ENCODE measurements at regions not wholly inside any gene's neighbourhood (a gene's known extent, or its start where the extent isn't known, plus 50 kb on each side); places are given as distances from the start of the nearest gene placed in this dataset.
"Not testable (repeated sequence)": the region's sequence is repeated elsewhere in the genome, so short reads cannot be mapped to it uniquely, and the experiment has no call there.

- no peak for DNase-seq (ENCODE audit: low read depth)
Observed at GRCh38 chr2:136295168-136295567, 177.2 kb upstream of the CXCR4 start.

GRCh38 chr2:136291871-136292270 lies 173.9 kb upstream of the CXCR4 start:
- DNase-seq (ENCODE audit: low read depth) = no peak

GRCh38 chr2:136290326-136290725 lies 172.4 kb upstream of the CXCR4 start:
- no peak for DNase-seq (ENCODE audit: low read depth)

GRCh38 chr2:136288249-136288648 lies 170.3 kb upstream of the CXCR4 start:
- no peak for DNase-seq (ENCODE audit: low read depth)

- no peak for DNase-seq (ENCODE audit: low read depth)
Observed at GRCh38 chr2:136286423-136286822, 168.5 kb upstream of the CXCR4 start.

- DNase-seq (ENCODE audit: low read depth) = no peak
Observed at GRCh38 chr2:136284226-136285119, 166.5 kb upstream of the CXCR4 start.

- DNase-seq (ENCODE audit: low read depth) = no peak
Observed at GRCh38 chr2:136282251-136282650, 164.3 kb upstream of the CXCR4 start.

GRCh38 chr2:136281281-136282114 lies 163.5 kb upstream of the CXCR4 start:
- no peak for DNase-seq (ENCODE audit: low read depth)

GRCh38 chr2:136266346-136266745 lies 148.4 kb upstream of the CXCR4 start:
- not testable (repeated sequence) for DNase-seq (ENCODE audit: low read depth)

- no peak for DNase-seq (ENCODE audit: low read depth)
Observed at GRCh38 chr2:136259551-136259950, 141.6 kb upstream of the CXCR4 start.

GRCh38 chr2:136257893-136258292 lies 139.9 kb upstream of the CXCR4 start:
- no peak for DNase-seq (ENCODE audit: low read depth)

- peak; percentile 35 for DNase-seq (ENCODE audit: low read depth)
Observed at GRCh38 chr2:136255648-136256461, 137.9 kb upstream of the CXCR4 start.

- DNase-seq (ENCODE audit: low read depth) = no peak
Observed at GRCh38 chr2:136255127-136255526, 137.2 kb upstream of the CXCR4 start.

- DNase-seq (ENCODE audit: low read depth) = no peak
Observed at GRCh38 chr2:136254681-136255080, 136.7 kb upstream of the CXCR4 start.

GRCh38 chr2:136253288-136254004 lies 135.5 kb upstream of the CXCR4 start:
- DNase-seq (ENCODE audit: low read depth) = no peak

- peak; percentile 9 for DNase-seq (ENCODE audit: low read depth)
Observed at GRCh38 chr2:136251885-136252585, 134.1 kb upstream of the CXCR4 start.

GRCh38 chr2:136251197-136251884 lies 133.4 kb upstream of the CXCR4 start:
- no peak for DNase-seq (ENCODE audit: low read depth)

- DNase-seq (ENCODE audit: low read depth) = no peak
Observed at GRCh38 chr2:136250131-136250530, 132.2 kb upstream of the CXCR4 start.

GRCh38 chr2:136248907-136249306 lies 131.0 kb upstream of the CXCR4 start:
- no peak for DNase-seq (ENCODE audit: low read depth)
